H1 (cell line): ENCODE measurements at regions not wholly inside any gene's neighbourhood (a gene's known extent, or its start where the extent isn't known, plus 50 kb on each side); places are given as distances from the start of the nearest gene placed in this dataset.

Experiments used
- CHD1 ChIP-seq: IDR thresholded peaks from 2 replicates; pipeline ENCODE4 v1.6.1; 2012; ENCODE audit warnings: low read depth, low read length, improper control_type of control experiment
- CHD2 ChIP-seq: IDR thresholded peaks from 2 replicates; pipeline ENCODE4 v1.6.1; 2012; ENCODE audit warnings: low read length, improper control_type of control experiment
- HDAC2 ChIP-seq, 2 experiments: fragments of 300-600 bp in 1 of 2; sonication (generic) in 1 of 2; IDR thresholded peaks; 2 replicates each; pipeline ENCODE4 v1.6.1; 2011 to 2012; ENCODE audit warnings: low read depth in 2 of 2, low read length in 2 of 2, mild to moderate bottlenecking in 2 of 2, moderate library complexity in 2 of 2, borderline replicate concordance in 1 of 2, inconsistent platforms in 1 of 2
- RNF2 ChIP-seq: fragments of 200-900, 300-1000 bp; sonication (generic); IDR thresholded peaks from 2 replicates; pipeline ENCODE4 v1.7.1; 2016; ENCODE audit warnings: borderline replicate concordance, low read depth, mild to moderate bottlenecking, antibody characterized with exemption, low read length; ENCODE audit not compliant: poor library complexity, severe bottlenecking; ENCODE audit errors: missing control alignments
- SP1 ChIP-seq: IDR thresholded peaks from 2 replicates; pipeline ENCODE4 v1.6.1; 2011; ENCODE audit warnings: low read depth, low read length
- SP4 ChIP-seq: IDR thresholded peaks from 2 replicates; pipeline ENCODE4 v1.6.1; 2012; ENCODE audit warnings: low read length, inconsistent platforms
- TCF12 ChIP-seq: IDR thresholded peaks from 2 replicates; pipeline ENCODE4 v1.6.1; 2011; ENCODE audit warnings: low read depth, mild to moderate bottlenecking, low read length
- TEAD4 ChIP-seq: IDR thresholded peaks from 2 replicates; pipeline ENCODE4 v1.6.1; 2012; ENCODE audit warnings: low read depth, low read length, inconsistent platforms, mixed read lengths

GRCh38 chr6:14035071-14035847, 82.3 kb upstream of the CD83 start (continued):
- TF ChIP-seq SP1 (no peak), CHD2 (no peak), HDAC2 (IDR thresholded peaks at IDR 0.05; ENCODE audit: borderline replicate concordance in 1 of 2, low read depth in 2 of 2, low read length in 2 of 2) (0 out of 4 replicates have a peak, but pooled peaks of 1 of the 2 experiments have one; percentile 39), CHD1 (no peak), TEAD4 (peak; percentile 93), TCF12 (no peak), SP4 (no peak), RNF2 (no peak)
- TF ChIP-seq, all 59 proteins: peak for 5
